Lower lobe of right lung (tissue), 2 donors: ENCODE measurements at regions not wholly inside any gene's neighbourhood (a gene's known extent, or its start where the extent isn't known, plus 50 kb on each side); places are given as distances from the start of the nearest gene placed in this dataset.

Experiments used
- ATAC-seq, 2 donors: fragments of 200-7000 bp; cut with Tn5 transposase; one replicate each; pipeline ENCODE4 v1.9.1; 2020 to 2022; ENCODE audit warnings: mild to moderate bottlenecking in 2 of 2, moderate library complexity in 2 of 2
- DNase-seq: peaks from one replicate; pipeline ENCODE4 v3.0.0-alpha.2; 2020
- H3K27ac ChIP-seq: fragments of 200-600 bp; one replicate; pipeline ENCODE4 v1.8.0; 2022
- H3K27me3 ChIP-seq: fragments of 200-600 bp; one replicate; pipeline ENCODE4 v1.8.0; 2022; ENCODE audit warnings: low read depth
- H3K36me3 ChIP-seq: fragments of 200-600 bp; one replicate; pipeline ENCODE4 v1.8.0; 2022; ENCODE audit warnings: mild to moderate bottlenecking
- H3K4me1 ChIP-seq: fragments of 200-600 bp; one replicate; pipeline ENCODE4 v1.8.0; 2022
- H3K4me3 ChIP-seq: fragments of 200-600 bp; one replicate; pipeline ENCODE4 v1.8.0; 2022; ENCODE audit warnings: mild to moderate bottlenecking
- H3K9me3 ChIP-seq: fragments of 200-600 bp; one replicate; pipeline ENCODE4 v1.8.0; 2022
- intact Hi-C: fragments of 100-400 bp; cut with DNase I; formaldehyde crosslinking; loops from one replicate; pipeline ENCODE4 v1.11.0; 2022
- TF ChIP-seq, protein P1 (sequence below): fragments of 200-600 bp; IDR thresholded peaks from one replicate; pipeline ENCODE4 v1.8.0; 2022; ENCODE audit warnings: antibody characterized with exemption, mild to moderate bottlenecking
- donor health status: DM: no; HTN: yes; CAD: no; lungs with severe emphysema.

DNA sequence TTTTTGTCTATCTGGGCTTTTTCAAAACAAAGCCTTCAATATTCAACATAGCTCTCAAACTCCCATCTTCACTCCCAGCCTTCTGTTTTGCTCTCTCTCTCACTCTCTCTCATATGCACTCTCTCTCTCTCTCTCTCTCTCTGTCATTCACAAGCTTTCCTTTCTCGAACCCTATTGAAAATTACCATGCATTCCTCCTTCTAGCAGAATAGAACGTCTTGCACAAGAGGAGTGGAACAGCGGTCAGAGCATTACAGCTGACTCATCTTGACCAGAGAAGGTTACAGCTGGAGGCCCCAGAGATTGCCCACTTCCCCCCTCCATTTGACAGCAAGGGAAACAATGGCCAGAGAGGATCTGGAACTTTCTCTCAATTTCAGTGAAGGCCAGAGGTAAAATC is 51.0 kb upstream of the LIFR start:
- no peak for DNase-seq
- no peak overlapping the region for H3K27ac ChIP-seq
- intact Hi-C loops = no loop called here
- H3K27me3 ChIP-seq = no peaks in the 10 kb centered on the region
- TF ChIP-seq, protein P1, sequence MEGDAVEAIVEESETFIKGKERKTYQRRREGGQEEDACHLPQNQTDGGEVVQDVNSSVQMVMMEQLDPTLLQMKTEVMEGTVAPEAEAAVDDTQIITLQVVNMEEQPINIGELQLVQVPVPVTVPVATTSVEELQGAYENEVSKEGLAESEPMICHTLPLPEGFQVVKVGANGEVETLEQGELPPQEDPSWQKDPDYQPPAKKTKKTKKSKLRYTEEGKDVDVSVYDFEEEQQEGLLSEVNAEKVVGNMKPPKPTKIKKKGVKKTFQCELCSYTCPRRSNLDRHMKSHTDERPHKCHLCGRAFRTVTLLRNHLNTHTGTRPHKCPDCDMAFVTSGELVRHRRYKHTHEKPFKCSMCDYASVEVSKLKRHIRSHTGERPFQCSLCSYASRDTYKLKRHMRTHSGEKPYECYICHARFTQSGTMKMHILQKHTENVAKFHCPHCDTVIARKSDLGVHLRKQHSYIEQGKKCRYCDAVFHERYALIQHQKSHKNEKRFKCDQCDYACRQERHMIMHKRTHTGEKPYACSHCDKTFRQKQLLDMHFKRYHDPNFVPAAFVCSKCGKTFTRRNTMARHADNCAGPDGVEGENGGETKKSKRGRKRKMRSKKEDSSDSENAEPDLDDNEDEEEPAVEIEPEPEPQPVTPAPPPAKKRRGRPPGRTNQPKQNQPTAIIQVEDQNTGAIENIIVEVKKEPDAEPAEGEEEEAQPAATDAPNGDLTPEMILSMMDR = no peak
- no peak overlapping the region for H3K4me3 ChIP-seq
- H3K9me3 ChIP-seq = no peaks in the 10 kb centered on the region
- H3K4me1 ChIP-seq = peaks cover 8% of the 10 kb centered on the region
- H3K36me3 ChIP-seq = no peaks in the 10 kb centered on the region
- ATAC-seq = peak; percentile 51 to 74

DNA sequence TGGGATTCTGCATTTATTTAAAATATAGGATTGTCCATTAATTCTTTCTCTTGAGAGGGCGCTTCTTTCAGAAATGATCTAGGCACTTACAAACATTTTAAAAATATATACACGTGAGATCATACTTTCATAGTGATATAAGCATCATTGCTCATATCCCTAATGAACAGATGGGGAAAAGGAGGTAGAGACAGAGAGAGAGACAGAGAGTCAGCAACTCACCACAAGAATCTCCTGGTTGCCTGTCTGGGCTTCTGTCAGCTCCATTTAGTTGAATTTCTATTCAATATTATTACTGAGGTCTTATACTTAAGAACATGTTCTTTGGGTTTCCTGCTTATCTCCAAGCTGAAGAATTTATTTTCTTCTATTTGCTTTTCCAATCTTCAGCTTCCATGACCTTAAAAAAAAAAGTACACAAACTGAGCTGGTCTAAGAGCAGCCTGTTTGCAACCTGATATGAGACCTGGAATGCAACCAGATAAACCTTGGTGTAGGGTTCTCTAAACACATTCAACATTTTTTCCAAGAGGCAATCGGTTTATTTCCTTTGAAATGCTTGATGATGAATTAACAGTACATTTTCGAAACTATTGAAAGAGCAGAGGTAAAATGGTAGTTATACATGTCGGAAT is 51.6 kb upstream of the LIFR start:
- TF ChIP-seq, protein P1 = no peak
- peak; percentile 69 to 87 for ATAC-seq
- Histone ChIP-seq H3K9me3 (no peaks in the 10 kb centered on the region), H3K4me3 (no peak overlapping the region), H3K27ac (no peak overlapping the region), H3K36me3 (no peaks in the 10 kb centered on the region), H3K27me3 (no peaks in the 10 kb centered on the region), H3K4me1 (peaks cover 8% of the 10 kb centered on the region)
- no peak for DNase-seq
- intact Hi-C loops = no loop called here

DNA sequence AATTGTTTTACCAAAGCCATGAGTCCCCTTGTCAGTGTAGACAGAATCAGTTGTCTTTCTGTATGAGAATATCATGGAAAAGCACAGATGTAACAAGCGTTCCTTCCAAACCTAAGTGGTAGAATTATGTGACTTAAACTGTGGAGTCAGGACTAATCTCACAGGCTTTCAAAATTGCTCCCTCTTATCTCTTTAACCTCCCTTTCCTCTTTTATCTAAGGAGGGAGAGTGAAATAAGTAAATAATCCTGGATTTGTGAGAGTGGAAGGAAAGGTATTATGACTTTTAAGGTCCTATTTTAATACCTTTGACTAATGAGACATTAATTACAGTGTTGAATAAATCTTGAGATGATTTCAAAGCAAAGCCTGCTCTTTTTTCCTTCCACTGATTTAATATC is 52.4 kb upstream of the LIFR start:
- H3K4me3 ChIP-seq = no peak overlapping the region
- H3K36me3 ChIP-seq = no peaks in the 10 kb centered on the region
- no peak for ATAC-seq
- no peaks in the 10 kb centered on the region for H3K27me3 ChIP-seq
- no peak overlapping the region for H3K27ac ChIP-seq
- no peaks in the 10 kb centered on the region for H3K9me3 ChIP-seq
- peaks cover 15% of the 10 kb centered on the region for H3K4me1 ChIP-seq
- DNase-seq = no peak
- intact Hi-C loops = no loop called here
- TF ChIP-seq, protein P1 = no peak

DNA sequence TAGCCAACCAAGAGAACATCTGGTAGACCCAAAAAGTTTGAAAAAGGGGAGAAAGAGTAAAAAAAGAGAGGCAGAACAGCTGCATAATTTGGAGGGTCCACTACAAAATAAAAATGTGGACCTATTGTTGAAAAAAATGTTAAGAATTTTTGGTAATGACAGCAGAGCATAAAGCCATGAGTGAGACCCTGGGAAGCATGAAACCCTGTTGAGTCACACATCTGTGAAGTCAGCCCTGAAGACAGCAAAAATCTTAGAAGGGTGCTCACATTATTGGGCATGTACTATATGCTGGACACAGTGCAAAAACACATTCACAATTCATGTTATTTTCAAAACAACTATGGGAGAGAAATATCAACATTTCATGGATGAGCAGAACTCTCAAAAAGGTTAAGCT is 56.4 kb upstream of the LIFR start:
- no peak overlapping the region for H3K4me3 ChIP-seq
- no peak overlapping the region for H3K27ac ChIP-seq
- TF ChIP-seq, protein P1 = no peak
- DNase-seq (no peak), ATAC-seq (no peak)
- H3K9me3 ChIP-seq = peaks cover 1% of the 10 kb centered on the region
- H3K27me3 ChIP-seq = no peaks in the 10 kb centered on the region
- H3K4me1 ChIP-seq = peaks cover 26% of the 10 kb centered on the region
- no peaks in the 10 kb centered on the region for H3K36me3 ChIP-seq
- intact Hi-C loops = no loop called here

DNA sequence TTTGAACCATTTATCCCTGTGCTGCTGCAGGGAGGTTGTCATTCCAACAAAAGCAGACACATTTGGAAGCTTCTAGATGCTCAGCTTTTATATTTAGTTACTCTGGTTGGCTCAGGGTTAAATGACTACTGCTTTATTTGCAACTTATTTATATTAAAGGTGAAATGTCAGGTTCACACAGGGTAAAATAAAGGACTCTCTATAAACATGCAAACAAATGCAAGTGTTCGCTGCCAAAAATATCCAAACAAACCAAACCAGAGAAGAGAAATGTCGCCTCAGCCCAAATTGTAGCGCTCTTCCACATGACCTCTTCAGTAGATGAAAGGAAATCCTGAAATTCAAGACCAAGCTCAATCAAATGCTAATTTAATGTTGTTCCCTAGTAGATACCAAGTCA is 57.0 kb upstream of the LIFR start:
- no peak for ATAC-seq
- Histone ChIP-seq H3K27me3 (no peaks in the 10 kb centered on the region), H3K4me1 (peaks cover 22% of the 10 kb centered on the region), H3K36me3 (no peaks in the 10 kb centered on the region), H3K9me3 (peaks cover 8% of the 10 kb centered on the region), H3K4me3 (no peak overlapping the region), H3K27ac (no peak overlapping the region)
- TF ChIP-seq, protein P1 = no peak
- intact Hi-C loops = no loop called here
- DNase-seq = no peak
